ENCODE measurements at regions not wholly inside any gene's neighbourhood (a gene's known extent, or its start where the extent isn't known, plus 50 kb on each side); places are given as distances from the start of the nearest gene placed in this dataset.
"Not testable (repeated sequence)": the region's sequence is repeated elsewhere in the genome, so short reads cannot be mapped to it uniquely, and the experiment has no call there.

DNA sequence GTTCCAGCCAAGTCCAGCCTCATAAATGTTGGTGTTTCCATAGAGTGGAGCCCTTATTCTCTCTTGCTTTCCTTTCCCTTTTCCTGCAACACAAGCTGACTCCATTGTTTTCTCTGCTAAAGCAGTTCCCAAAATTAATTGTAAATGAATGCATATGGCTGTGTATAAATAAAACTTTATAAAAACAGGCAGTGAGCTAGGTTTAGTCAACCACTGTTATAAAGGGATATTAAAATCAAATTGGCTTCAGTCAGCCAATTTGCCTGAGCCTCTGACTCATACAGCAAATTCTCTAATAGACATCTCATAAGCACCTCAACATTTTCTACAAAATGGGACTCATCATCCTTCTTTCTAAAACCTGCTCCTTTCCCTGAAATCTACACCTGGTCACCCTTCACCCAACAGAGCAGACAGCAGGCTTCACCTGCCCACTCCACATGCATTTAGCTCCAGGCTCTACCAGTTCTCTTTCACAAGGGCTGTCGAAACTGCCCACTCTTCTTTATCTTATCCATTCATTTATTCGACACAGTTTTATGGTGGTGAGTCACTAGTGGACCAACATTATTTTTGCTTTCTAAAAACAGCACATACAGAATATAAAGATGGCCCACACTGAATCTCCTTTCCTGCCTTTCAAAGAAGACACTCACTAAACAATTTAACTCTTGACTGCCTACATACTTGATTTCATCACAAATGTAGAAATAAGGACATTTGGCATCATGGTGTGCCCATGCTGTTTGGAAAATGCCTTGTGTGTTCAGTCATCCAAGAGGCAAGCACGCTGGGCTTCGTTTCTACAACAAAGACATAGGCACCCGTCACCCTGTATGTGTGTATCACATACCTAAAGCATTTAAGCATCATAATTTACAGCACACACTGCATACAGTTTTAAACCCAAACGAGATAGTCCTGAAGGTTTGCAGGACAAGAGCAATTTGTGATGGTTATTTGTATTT lies 74.6 kb upstream of the C7orf33 start (continued):
- TF ChIP-seq SMC3 (IDR thresholded peaks at IDR 0.05; ENCODE audit: low read depth, low read length) = no peak

DNA sequence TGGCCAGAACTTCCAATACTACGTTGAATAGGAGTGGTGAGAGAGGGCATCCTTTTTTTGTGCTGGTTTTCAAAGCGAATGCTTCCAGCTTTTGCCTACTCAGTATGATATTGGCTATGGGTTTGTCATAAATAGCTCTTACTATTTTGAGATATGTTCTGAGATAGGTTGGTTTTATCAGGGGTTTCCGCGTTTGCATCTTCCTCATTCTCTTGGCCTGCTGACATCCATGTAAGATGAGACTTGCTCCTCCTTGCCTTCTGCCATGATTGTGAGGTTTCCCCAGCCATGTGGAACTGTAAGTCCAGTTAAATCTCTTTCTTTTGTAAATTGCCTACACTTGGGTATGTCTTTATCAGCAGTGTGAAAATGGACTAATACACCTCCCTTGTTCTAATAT lies 71.2 kb upstream of the C7orf33 start:
- POLR2A ChIA-PET (ENCODE audit: unreplicated experiment); in situ Hi-C loops (cut with MboI; ENCODE audit: low sequenced_read_pairs); H3K9me3 ChIP-seq (ENCODE audit: control insufficient read depth, insufficient read depth, low read length): not testable (repeated sequence)

More for the DNA sequence above, 71.2 kb upstream of the C7orf33 start:
- intact Hi-C loops (cut with micrococcal nuclease); H3K18ac ChIP-seq (ENCODE audit: low read depth, low read length); H3K14ac ChIP-seq (replicated peaks; ENCODE audit: low read depth, low read length); BruUV-seq (replicated peaks); H3K4me1 ChIP-seq (ENCODE audit: control insufficient read depth, insufficient read depth, low read length); H3K9me1 ChIP-seq (ENCODE audit: insufficient read depth, low read length); H4K8ac ChIP-seq (ENCODE audit: low read depth in 2 of 2, low read length in 2 of 2); H2BK5ac ChIP-seq (ENCODE audit: low read depth, low read length, poor library complexity, severe bottlenecking); H2BK120ac ChIP-seq (ENCODE audit: low read depth, low read length); H3K79me1 ChIP-seq (ENCODE audit: low read depth in 1 of 2, low read length in 2 of 2); H3K27me3 ChIP-seq (ENCODE audit: control insufficient read depth, insufficient read depth, low read length); H4K91ac ChIP-seq (ENCODE audit: insufficient read depth, low read depth, low read length); H3K4ac ChIP-seq (ENCODE audit: low read depth, low read length); H3K56ac ChIP-seq (ENCODE audit: extremely low read depth, insufficient read depth, low read length); H2AK9ac ChIP-seq (replicated peaks; ENCODE audit: low read depth, low read length, poor library complexity); H3K4me3 ChIP-seq (ENCODE audit: insufficient read depth, low read depth, low read length); dilution Hi-C loops (cut with HindIII; ENCODE audit: low sequenced_read_pairs, unreplicated experiment); H3K23ac ChIP-seq (ENCODE audit: low read depth, low read length); H2BK15ac ChIP-seq (ENCODE audit: low read depth, low read length); H2AK5ac ChIP-seq (ENCODE audit: low read depth, low read length); CTCF ChIA-PET; H3K36me3 ChIP-seq (ENCODE audit: control insufficient read depth, insufficient read depth, low read length); DNase-seq; H2BK20ac ChIP-seq (ENCODE audit: low read depth, low read length); ATAC-seq (ENCODE audit: low read depth); H2AFZ ChIP-seq (replicated peaks; ENCODE audit: low read length, poor library complexity); H3K9ac ChIP-seq (ENCODE audit: low read depth, low read length); H4K5ac ChIP-seq (ENCODE audit: low read depth, low read length); H3K27ac ChIP-seq (ENCODE audit: insufficient read depth, low read length); H3K4me2 ChIP-seq (ENCODE audit: low read depth, low read length); H4K20me1 ChIP-seq (ENCODE audit: insufficient read depth, low read length): not testable (repeated sequence)
- no CpG with 5 or more reads among the region's 4 CpGs for WGBS, 2 experiments (ENCODE audit: extremely low coverage in 2 of 2, insufficient read length in 1 of 2)

Measured in IMR-90 (cell line).